IMR-90 (cell line): ENCODE measurements at regions not wholly inside any gene's neighbourhood (a gene's known extent, or its start where the extent isn't known, plus 50 kb on each side); places are given as distances from the start of the nearest gene placed in this dataset.

Source experiments
- CEBPB ChIP-seq: IDR thresholded peaks from 2 replicates; pipeline ENCODE4 v1.6.1; 2012; ENCODE audit warnings: low read depth, low read length, improper control_type of control experiment
- CTCF ChIP-seq: conservative IDR thresholded peaks from 2 replicates; pipeline ENCODE4 v1.5.1; 2012; ENCODE audit warnings: mild to moderate bottlenecking, low read depth, low read length, improper control_type of control experiment
- POLR2A ChIP-seq: IDR thresholded peaks from 2 replicates; pipeline ENCODE4 v1.6.1; 2012; ENCODE audit warnings: mild to moderate bottlenecking, low read depth, low read length
- RCOR1 ChIP-seq: IDR thresholded peaks from 2 replicates; pipeline ENCODE4 v1.6.1; 2012; ENCODE audit warnings: mild to moderate bottlenecking, low read length, improper control_type of control experiment; ENCODE audit not compliant: insufficient replicate concordance
- SMC3 ChIP-seq: fragments of 150-350 bp; IDR thresholded peaks from 2 replicates; pipeline ENCODE4 v1.6.1; 2016; ENCODE audit warnings: low read depth, mild to moderate bottlenecking, antibody characterized with exemption, low read length, moderate library complexity

- TF ChIP-seq POLR2A (no peak), CTCF (no peak), RCOR1 (no peak), CEBPB (no peak), SMC3 (no peak)
Observed at GRCh38 chr1:187883356-187883755, 1054.6 kb downstream of the PLA2G4A start.
